ENCODE measurements at regions not wholly inside any gene's neighbourhood (a gene's known extent, or its start where the extent isn't known, plus 50 kb on each side); places are given as distances from the start of the nearest gene placed in this dataset.

DNA sequence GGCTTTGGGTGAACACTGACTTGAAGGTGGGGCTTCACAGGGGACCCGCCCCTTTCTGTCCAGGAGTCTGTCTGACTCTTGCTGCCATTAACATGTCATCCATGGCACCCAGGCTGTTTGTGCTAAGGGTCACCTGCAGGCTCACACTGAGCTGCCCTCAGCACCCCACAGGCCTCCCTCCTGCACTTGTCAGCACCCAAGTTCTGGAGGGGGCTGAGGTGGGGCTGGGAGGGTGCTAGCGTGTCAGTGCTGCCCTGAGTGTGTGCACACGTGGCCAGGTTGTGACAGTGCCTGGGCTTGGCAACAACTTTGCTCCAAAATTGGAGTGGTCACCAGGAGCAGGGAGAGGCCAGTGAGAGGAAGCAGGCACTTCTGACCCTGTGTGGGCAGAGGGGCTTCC, 963.2 kb downstream of the TRHDE start:
- H3K36me3 ChIP-seq (ENCODE audit: insufficient read depth, low read length) = no peaks in the 10 kb centered on the region
- no peaks in the 10 kb centered on the region for H3K9me3 ChIP-seq (ENCODE audit: insufficient read depth, low read depth, low read length)
- no peak overlapping the region for H2AFZ ChIP-seq (ENCODE audit: low read length)
- no peak overlapping the region for H3K4me3 ChIP-seq (ENCODE audit: low read length, poor library complexity, severe bottlenecking)
- H3K79me2 ChIP-seq (ENCODE audit: insufficient read depth, low read length) = no peaks in the 10 kb centered on the region
- no peaks in the 10 kb centered on the region for H4K20me1 ChIP-seq (ENCODE audit: insufficient read depth, low read length, poor library complexity, severe bottlenecking)
- no peaks in the 10 kb centered on the region for H3K4me1 ChIP-seq (ENCODE audit: insufficient read depth, low read length, poor library complexity, severe bottlenecking)
- H3K9me2 ChIP-seq (replicated peaks; ENCODE audit: low read depth, low read length) = no peaks in the 10 kb centered on the region
- no peak overlapping the region for H3K9ac ChIP-seq (ENCODE audit: low read depth, low read length, poor library complexity, severe bottlenecking)
- no peak overlapping the region for H3K4me2 ChIP-seq (ENCODE audit: low read depth, low read length, poor library complexity, severe bottlenecking)
- no peak for TF ChIP-seq EZH2phosphoT487 (IDR thresholded peaks at IDR 0.05; ENCODE audit: borderline replicate concordance)
- TF ChIP-seq, protein P1, sequence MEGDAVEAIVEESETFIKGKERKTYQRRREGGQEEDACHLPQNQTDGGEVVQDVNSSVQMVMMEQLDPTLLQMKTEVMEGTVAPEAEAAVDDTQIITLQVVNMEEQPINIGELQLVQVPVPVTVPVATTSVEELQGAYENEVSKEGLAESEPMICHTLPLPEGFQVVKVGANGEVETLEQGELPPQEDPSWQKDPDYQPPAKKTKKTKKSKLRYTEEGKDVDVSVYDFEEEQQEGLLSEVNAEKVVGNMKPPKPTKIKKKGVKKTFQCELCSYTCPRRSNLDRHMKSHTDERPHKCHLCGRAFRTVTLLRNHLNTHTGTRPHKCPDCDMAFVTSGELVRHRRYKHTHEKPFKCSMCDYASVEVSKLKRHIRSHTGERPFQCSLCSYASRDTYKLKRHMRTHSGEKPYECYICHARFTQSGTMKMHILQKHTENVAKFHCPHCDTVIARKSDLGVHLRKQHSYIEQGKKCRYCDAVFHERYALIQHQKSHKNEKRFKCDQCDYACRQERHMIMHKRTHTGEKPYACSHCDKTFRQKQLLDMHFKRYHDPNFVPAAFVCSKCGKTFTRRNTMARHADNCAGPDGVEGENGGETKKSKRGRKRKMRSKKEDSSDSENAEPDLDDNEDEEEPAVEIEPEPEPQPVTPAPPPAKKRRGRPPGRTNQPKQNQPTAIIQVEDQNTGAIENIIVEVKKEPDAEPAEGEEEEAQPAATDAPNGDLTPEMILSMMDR (conservative IDR thresholded peaks at IDR 0.05; ENCODE audit: low read length) = no peak
- H3K27me3 ChIP-seq (ENCODE audit: insufficient read depth, low read length, poor library complexity, severe bottlenecking) = no peaks in the 10 kb centered on the region
- H3F3A ChIP-seq (ENCODE audit: low read depth) = no peaks in the 10 kb centered on the region

DNA sequence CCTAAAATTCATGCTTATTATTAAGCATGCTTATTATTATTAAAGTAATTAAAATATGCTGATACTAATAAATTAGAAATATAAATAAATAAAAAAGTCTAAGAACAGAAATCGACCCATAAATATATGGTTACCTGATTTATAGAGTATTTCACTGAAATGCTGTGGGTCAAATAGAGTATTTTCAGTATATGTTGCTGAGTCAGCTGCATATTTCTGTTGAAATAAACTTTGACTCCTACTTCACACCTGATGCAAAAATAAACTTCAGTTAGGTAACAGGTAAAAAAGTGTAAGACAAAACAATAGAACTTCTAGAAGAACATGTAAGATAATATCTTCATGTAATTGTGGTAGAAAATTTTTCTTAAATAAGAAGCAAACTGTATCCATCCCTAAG, 967.9 kb downstream of the TRHDE start:
- Histone ChIP-seq H3K79me2 (ENCODE audit: insufficient read depth, low read length) (no peaks in the 10 kb centered on the region), H3K4me1 (ENCODE audit: insufficient read depth, low read length, poor library complexity, severe bottlenecking) (no peaks in the 10 kb centered on the region), H3K9ac (ENCODE audit: low read depth, low read length, poor library complexity, severe bottlenecking) (no peak overlapping the region), H3K27me3 (ENCODE audit: insufficient read depth, low read length, poor library complexity, severe bottlenecking) (no peaks in the 10 kb centered on the region), H4K20me1 (ENCODE audit: insufficient read depth, low read length, poor library complexity, severe bottlenecking) (no peaks in the 10 kb centered on the region), H3K9me2 (replicated peaks; ENCODE audit: low read depth, low read length) (no peaks in the 10 kb centered on the region), H3K9me3 (ENCODE audit: insufficient read depth, low read depth, low read length) (no peaks in the 10 kb centered on the region), H3K36me3 (ENCODE audit: insufficient read depth, low read length) (no peaks in the 10 kb centered on the region), H3F3A (ENCODE audit: low read depth) (no peaks in the 10 kb centered on the region), H2AFZ (ENCODE audit: low read length) (no peak overlapping the region), H3K4me3 (ENCODE audit: low read length, poor library complexity, severe bottlenecking) (no peak overlapping the region), H3K4me2 (ENCODE audit: low read depth, low read length, poor library complexity, severe bottlenecking) (no peak overlapping the region)
- TF ChIP-seq EZH2phosphoT487 (IDR thresholded peaks at IDR 0.05; ENCODE audit: borderline replicate concordance) = no peak
- TF ChIP-seq, protein P1 (conservative IDR thresholded peaks at IDR 0.05; ENCODE audit: low read length) = no peak

DNA sequence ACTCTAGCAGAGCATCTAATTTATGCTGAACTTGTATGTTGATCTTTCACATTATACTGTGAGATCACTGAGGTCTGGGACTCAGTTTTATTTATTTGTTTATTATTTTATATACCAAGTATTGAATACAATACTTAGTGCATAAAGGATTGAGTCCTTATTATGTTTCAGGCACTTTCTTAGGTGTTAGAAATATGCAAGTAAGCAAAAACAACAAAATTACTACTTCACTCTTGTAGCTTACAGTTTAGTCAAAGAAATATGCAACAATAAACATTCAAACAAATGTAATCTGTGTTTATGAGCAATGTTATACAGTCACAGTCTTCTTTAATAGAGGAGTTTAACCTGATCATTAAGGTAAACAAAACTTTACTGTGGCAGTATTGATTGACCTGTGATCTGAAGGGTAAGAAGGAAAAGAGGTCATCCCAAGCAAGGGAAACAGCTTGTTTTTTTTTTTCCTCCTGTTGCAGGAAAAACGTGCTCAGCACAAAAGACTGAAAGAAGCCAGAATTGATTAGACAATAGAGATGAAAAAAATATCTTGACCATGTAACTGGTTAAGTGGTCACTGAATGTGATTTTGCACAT, 990.7 kb downstream of the TRHDE start:
- TF ChIP-seq, protein P1 (conservative IDR thresholded peaks at IDR 0.05; ENCODE audit: low read length) = no peak
- TF ChIP-seq EZH2phosphoT487 (IDR thresholded peaks at IDR 0.05; ENCODE audit: borderline replicate concordance) = no peak
- Histone ChIP-seq H3K9me3 (ENCODE audit: insufficient read depth, low read depth, low read length) (peaks cover 4% of the 10 kb centered on the region; the same call in 1 of the 2 replicates), H3K4me1 (ENCODE audit: insufficient read depth, low read length, poor library complexity, severe bottlenecking) (no peaks in the 10 kb centered on the region), H3K27me3 (ENCODE audit: insufficient read depth, low read length, poor library complexity, severe bottlenecking) (no peaks in the 10 kb centered on the region), H3K9me2 (replicated peaks; ENCODE audit: low read depth, low read length) (no peaks in the 10 kb centered on the region), H3K9ac (ENCODE audit: low read depth, low read length, poor library complexity, severe bottlenecking) (no peak overlapping the region), H3K4me3 (ENCODE audit: low read length, poor library complexity, severe bottlenecking) (no peak overlapping the region), H3K79me2 (ENCODE audit: insufficient read depth, low read length) (no peaks in the 10 kb centered on the region), H3F3A (ENCODE audit: low read depth) (no peaks in the 10 kb centered on the region), H3K4me2 (ENCODE audit: low read depth, low read length, poor library complexity, severe bottlenecking) (no peak overlapping the region), H3K36me3 (ENCODE audit: insufficient read depth, low read length) (no peaks in the 10 kb centered on the region), H4K20me1 (ENCODE audit: insufficient read depth, low read length, poor library complexity, severe bottlenecking) (no peaks in the 10 kb centered on the region), H2AFZ (ENCODE audit: low read length) (no peak overlapping the region)

Data from Loucy (cell line).